ENCODE measurements at regions not wholly inside any gene's neighbourhood (a gene's known extent, or its start where the extent isn't known, plus 50 kb on each side); places are given as distances from the start of the nearest gene placed in this dataset.

- TF ChIP-seq CTCF (IDR thresholded peaks at IDR 0.05), result peak in 3 of 5 experiments; percentile 15 to 18 (median 17)
- TF ChIP-seq POLR2A (IDR thresholded peaks at IDR 0.05), result no peak
Observed at GRCh38 chr4:83771113-83771705, 235.3 kb downstream of the GPAT3 start.

Data from tibial nerve (tissue), 3 donors.